PC-3 (cell line): ENCODE measurements at regions not wholly inside any gene's neighbourhood (a gene's known extent, or its start where the extent isn't known, plus 50 kb on each side); places are given as distances from the start of the nearest gene placed in this dataset.

Source experiments
- CTCF ChIP-seq: fragments of 300-600 bp; sonication (generic); conservative IDR thresholded peaks from 2 replicates; pipeline ENCODE4 v1.5.1; 2017; ENCODE audit warnings: antibody characterized with exemption, low read depth, mild to moderate bottlenecking, low read length
- EZH2 ChIP-seq: fragments of 300-600 bp; sonication (generic); IDR thresholded peaks from one replicate; pipeline ENCODE4 v1.6.1; 2017; ENCODE audit warnings: antibody characterized with exemption, mild to moderate bottlenecking, low read length; ENCODE audit not compliant: unreplicated experiment
- EZH2phosphoT487 ChIP-seq: fragments of 300-600 bp; sonication (generic); IDR thresholded peaks from 2 replicates; pipeline ENCODE4 v1.6.1; 2018; ENCODE audit warnings: mild to moderate bottlenecking, antibody characterized with exemption, low read length, borderline replicate concordance

GRCh38 chr20:5265662-5265985 is 51.1 kb downstream of the PROKR2 start:
- no peak for TF ChIP-seq CTCF
- no peak for TF ChIP-seq EZH2phosphoT487
- no peak for TF ChIP-seq EZH2
